ENCODE measurements at regions not wholly inside any gene's neighbourhood (a gene's known extent, or its start where the extent isn't known, plus 50 kb on each side); places are given as distances from the start of the nearest gene placed in this dataset.

DNA sequence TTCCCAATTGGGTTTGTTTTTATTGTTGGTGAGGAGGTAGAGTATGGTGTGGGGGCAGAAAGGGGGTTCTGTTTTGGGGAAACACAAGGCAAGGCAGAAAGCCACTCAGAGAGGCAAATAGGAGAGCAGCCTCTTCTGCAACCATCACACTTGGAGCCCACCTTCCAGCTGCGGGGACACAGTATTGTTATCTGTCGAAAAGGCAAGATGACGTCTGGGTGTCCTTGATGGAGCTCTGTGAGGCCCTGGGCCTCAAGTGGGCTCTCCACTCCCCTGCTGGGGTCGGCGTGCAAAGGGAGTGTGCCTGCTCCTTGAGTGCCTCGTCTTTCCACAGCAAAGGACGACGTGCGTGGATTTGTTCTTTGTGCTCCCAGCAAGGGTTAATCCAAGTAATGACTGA is 227.6 kb downstream of the ANAPC1 start:
- TF ChIP-seq, protein P1, sequence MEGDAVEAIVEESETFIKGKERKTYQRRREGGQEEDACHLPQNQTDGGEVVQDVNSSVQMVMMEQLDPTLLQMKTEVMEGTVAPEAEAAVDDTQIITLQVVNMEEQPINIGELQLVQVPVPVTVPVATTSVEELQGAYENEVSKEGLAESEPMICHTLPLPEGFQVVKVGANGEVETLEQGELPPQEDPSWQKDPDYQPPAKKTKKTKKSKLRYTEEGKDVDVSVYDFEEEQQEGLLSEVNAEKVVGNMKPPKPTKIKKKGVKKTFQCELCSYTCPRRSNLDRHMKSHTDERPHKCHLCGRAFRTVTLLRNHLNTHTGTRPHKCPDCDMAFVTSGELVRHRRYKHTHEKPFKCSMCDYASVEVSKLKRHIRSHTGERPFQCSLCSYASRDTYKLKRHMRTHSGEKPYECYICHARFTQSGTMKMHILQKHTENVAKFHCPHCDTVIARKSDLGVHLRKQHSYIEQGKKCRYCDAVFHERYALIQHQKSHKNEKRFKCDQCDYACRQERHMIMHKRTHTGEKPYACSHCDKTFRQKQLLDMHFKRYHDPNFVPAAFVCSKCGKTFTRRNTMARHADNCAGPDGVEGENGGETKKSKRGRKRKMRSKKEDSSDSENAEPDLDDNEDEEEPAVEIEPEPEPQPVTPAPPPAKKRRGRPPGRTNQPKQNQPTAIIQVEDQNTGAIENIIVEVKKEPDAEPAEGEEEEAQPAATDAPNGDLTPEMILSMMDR (IDR thresholded peaks at IDR 0.05), result no peak
- no peak for TF ChIP-seq TCF7L2 (IDR thresholded peaks at IDR 0.05; ENCODE audit: low read depth, low read length)
